B cell (primary cell): ENCODE measurements at regions not wholly inside any gene's neighbourhood (a gene's known extent, or its start where the extent isn't known, plus 50 kb on each side); places are given as distances from the start of the nearest gene placed in this dataset.

Experiments
- ATAC-seq: fragments of 200-7000 bp; cut with Tn5 transposase; one replicate; pipeline ENCODE4 v1.10.0; 2021; ENCODE audit warnings: low read depth, mild to moderate bottlenecking, moderate number of reproducible peaks, moderate library complexity
- CTCF ChIA-PET: fragments of 350-600 bp; sonication (Branson Sonifier 250); formaldehyde crosslinking; loops from one replicate; lab custom pipeline; 2021; ENCODE audit warnings: antibody characterized with exemption, inconsistent platforms; lab: Charles Lee
- POLR2A ChIA-PET: fragments of 350-600 bp; sonication (Branson Sonifier 250); formaldehyde crosslinking; loops from one replicate; lab custom pipeline; 2021; ENCODE audit warnings: antibody characterized with exemption; lab: Charles Lee
- DNase-seq: peaks from one replicate; pipeline ENCODE4 v3.0.0; 2013
- H2AFZ ChIP-seq: 2 replicates; pipeline ENCODE4 v1.6.1; 2012; ENCODE audit warnings: mild to moderate bottlenecking, low read depth, low read length; ENCODE audit not compliant: insufficient read depth, poor library complexity, severe bottlenecking
- H3K27ac ChIP-seq, 2 donors: 1 replicate in 1 of 2; 2 replicates in 1 of 2; pipeline ENCODE4 v1.5.1; 2012 to 2013; ENCODE audit warnings: low read length in 2 of 2, mild to moderate bottlenecking in 2 of 2, moderate library complexity in 1 of 2
- H3K27me3 ChIP-seq, 4 experiments: fragments of 200-600 bp in 1 of 4; sonication (generic) in 1 of 4; replicated peaks in 1 of 4; 1 replicate in 2 of 4; 2 replicates in 2 of 4; pipeline versions ENCODE4 v1.6.1 to v1.7.0; 2013 to 2016; ENCODE audit warnings: low read length in 3 of 4, mild to moderate bottlenecking in 2 of 4, mixed read lengths in 1 of 4, moderate library complexity in 1 of 4; ENCODE audit not compliant: insufficient read depth in 4 of 4, control insufficient read depth in 3 of 4; ENCODE audit errors: control extremely low read depth in 1 of 4
- H3K36me3 ChIP-seq, 2 experiments: replicated peaks in 1 of 2; 1 replicate in 1 of 2; 2 replicates in 1 of 2; pipeline versions ENCODE4 v1.6.1 to v1.7.1; 2013; ENCODE audit warnings: low read length in 1 of 2; ENCODE audit not compliant: insufficient read depth in 2 of 2, control insufficient read depth in 1 of 2; ENCODE audit errors: control extremely low read depth in 1 of 2, extremely low read depth in 1 of 2
- H3K4me1 ChIP-seq, 2 donors: fragments of 200-600 bp in 1 of 2; sonication (generic) in 1 of 2; 1 replicate in 1 of 2; 2 replicates in 1 of 2; pipeline versions ENCODE4 v1.5.1 to v1.6.1; 2013 to 2017; ENCODE audit warnings: low read length in 2 of 2; ENCODE audit not compliant: control insufficient read depth in 2 of 2, insufficient read depth in 2 of 2
- H3K4me2 ChIP-seq: replicated peaks from 2 replicates; pipeline ENCODE3; 2012; ENCODE audit warnings: mild to moderate bottlenecking, low read depth, low read length; ENCODE audit not compliant: poor library complexity, severe bottlenecking
- H3K4me3 ChIP-seq, 5 experiments: fragments of 200-600 bp in 1 of 5; sonication (generic) in 1 of 5; 1 replicate in 3 of 5; 2 replicates in 2 of 5; pipeline versions ENCODE4 v1.5.1 to v1.7.0; 2011 to 2016; ENCODE audit warnings: low read length in 4 of 5, mild to moderate bottlenecking in 4 of 5, low read depth in 2 of 5, control low read depth in 1 of 5, moderate library complexity in 1 of 5; ENCODE audit not compliant: insufficient read depth in 1 of 5; ENCODE audit errors: control extremely low read depth in 1 of 5, extremely low read depth in 1 of 5
- H3K79me2 ChIP-seq: fragments of 200-600 bp; sonication (generic); one replicate; pipeline ENCODE4 v1.6.0; 2016; ENCODE audit warnings: low read length; ENCODE audit not compliant: control insufficient read depth, insufficient read depth
- H3K9ac ChIP-seq: fragments of 200-600 bp; sonication (generic); 2 replicates; pipeline ENCODE4 v1.6.1; 2017; ENCODE audit warnings: mild to moderate bottlenecking, low read length, moderate library complexity
- H3K9me3 ChIP-seq, 3 donors: one replicate each; pipeline versions ENCODE4 v1.6.1 to v1.7.1; 2013; ENCODE audit warnings: low read length in 2 of 3; ENCODE audit not compliant: control insufficient read depth in 2 of 3, insufficient read depth in 1 of 3; ENCODE audit errors: control extremely low read depth in 1 of 3
- H4K20me1 ChIP-seq: 2 replicates; pipeline ENCODE4 v1.6.0; 2012; ENCODE audit warnings: mild to moderate bottlenecking, low read length; ENCODE audit not compliant: insufficient read depth, control insufficient read depth, poor library complexity, severe bottlenecking
- H3K27ac Mint-ChIP-seq: one replicate; pipeline ENCODE4 v1.8.0; 2021; ENCODE audit warnings: mixed read lengths
- H3K27me3 Mint-ChIP-seq: one replicate; pipeline ENCODE4 v1.8.0; 2021; ENCODE audit warnings: mixed read lengths
- H3K4me1 Mint-ChIP-seq: one replicate; pipeline ENCODE4 v1.8.0; 2021; ENCODE audit warnings: mixed read lengths
- H3K4me3 Mint-ChIP-seq: one replicate; pipeline ENCODE4 v1.8.0; 2021; ENCODE audit warnings: mixed read lengths
- H3K9me3 Mint-ChIP-seq: one replicate; pipeline ENCODE4 v1.8.0; 2022; ENCODE audit warnings: mixed read lengths; ENCODE audit not compliant: insufficient read depth
- CTCF ChIP-seq: fragments of 200-600 bp; IDR thresholded peaks from one replicate; pipeline ENCODE4 v1.8.0; 2022; ENCODE audit warnings: antibody characterized with exemption, mild to moderate bottlenecking
- EZH2 ChIP-seq: IDR thresholded peaks from 2 replicates; pipeline ENCODE4 v1.6.1; 2012; ENCODE audit warnings: borderline replicate concordance, low read depth, mild to moderate bottlenecking, moderate library complexity, low read length; ENCODE audit not compliant: insufficient read depth, poor library complexity, severe bottlenecking
- WGBS: methylation state at CpG from one replicate; pipeline ENCODE4 v1.1.5; 2013; ENCODE audit warnings: missing lambda C conversion rate; ENCODE audit not compliant: insufficient coverage; 5-methylcytosine and 5-hydroxymethylcytosine counted together
- intact Hi-C: fragments of 100-400 bp; cut with micrococcal nuclease; formaldehyde crosslinking; loops from one replicate; pipeline ENCODE4 v1.10.0; 2022

DNA sequence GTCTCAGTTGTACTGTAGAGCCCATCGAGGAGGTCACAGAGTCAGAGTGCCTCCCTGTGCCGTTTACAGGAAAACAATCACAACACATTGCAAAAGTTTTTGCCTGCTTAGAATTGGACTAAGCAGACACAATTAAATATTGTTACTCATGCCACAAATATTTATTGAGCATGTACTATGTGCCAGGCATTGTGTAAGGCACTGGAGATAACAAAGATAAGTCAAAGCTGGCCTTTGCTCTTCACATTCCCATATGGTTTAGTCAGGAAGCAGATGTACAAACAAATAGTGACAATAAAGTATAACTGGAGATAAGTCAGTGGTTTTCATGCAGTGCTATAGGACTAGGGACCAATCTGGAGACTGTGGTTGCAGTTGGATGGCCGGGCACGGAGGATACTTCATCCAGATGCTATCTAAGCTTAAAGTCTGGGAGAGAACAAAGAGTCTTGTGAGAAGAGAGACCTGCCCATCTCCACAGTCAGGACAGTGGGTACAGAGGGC, 550.7 kb downstream of the INSC start:
- intact Hi-C loops, result no loop called here
- H3K4me2 ChIP-seq, result no peak overlapping the region
- Mint-ChIP-seq H3K9me3 (no peaks in the 10 kb centered on the region), H3K4me1 (no peaks in the 10 kb centered on the region), H3K27ac (no peak overlapping the region), H3K27me3 (no peaks in the 10 kb centered on the region), H3K4me3 (no peak overlapping the region)
- CTCF ChIA-PET, result no interaction called here
- TF ChIP-seq EZH2, result no peak
- no peak for TF ChIP-seq CTCF
- H4K20me1 ChIP-seq, result no peaks in the 10 kb centered on the region
- H3K27ac ChIP-seq, result no peak overlapping the region
- H3K9me3 ChIP-seq, result peaks cover 0 to 9% (median 0%) of the 10 kb centered on the region in 3 donors
- H3K4me1 ChIP-seq, result no peaks in the 10 kb centered on the region
- DNase-seq (no peak), ATAC-seq (no peak)
- WGBS, result 90% methylated on average over 4 of the region's 4 CpGs
- no peak overlapping the region for H3K4me3 ChIP-seq
- H3K36me3 ChIP-seq, result no peaks in the 10 kb centered on the region
- H3K79me2 ChIP-seq, result no peaks in the 10 kb centered on the region
- H2AFZ ChIP-seq, result no peak overlapping the region
- POLR2A ChIA-PET, result no interaction called here
- H3K27me3 ChIP-seq, result no peaks in the 10 kb centered on the region
- H3K9ac ChIP-seq, result no peak overlapping the region

DNA sequence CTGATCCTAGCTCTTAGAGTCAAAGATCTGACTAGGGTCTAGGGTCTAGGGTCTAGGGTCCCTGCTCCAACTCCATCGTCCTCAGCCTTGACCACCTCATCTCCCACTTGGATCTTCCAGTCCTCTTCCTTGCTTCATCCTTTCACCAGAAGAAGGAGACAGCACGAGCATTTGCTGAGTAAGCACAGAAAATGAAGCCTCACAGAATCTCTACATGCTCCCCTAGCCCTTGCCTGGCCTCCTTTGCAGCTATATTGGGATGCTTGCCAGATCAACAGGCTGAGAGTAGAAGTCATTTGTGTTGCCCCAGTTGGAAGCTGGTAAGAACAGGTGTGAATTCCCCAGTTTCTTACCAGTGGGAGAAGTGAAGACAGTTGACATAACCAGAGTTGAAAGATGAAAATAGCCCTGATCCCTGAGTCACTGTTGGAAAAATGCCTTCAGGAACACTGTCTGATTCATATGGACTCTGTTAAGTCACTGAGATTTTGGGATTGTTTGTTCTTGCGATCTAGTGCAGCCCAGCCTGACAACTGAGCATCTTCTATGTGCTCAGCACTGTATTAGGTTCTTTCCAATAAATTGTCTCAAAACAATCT, 552.5 kb downstream of the INSC start:
- Histone ChIP-seq H3K27me3 (peaks cover 0 to 3% (median 0%) of the 10 kb centered on the region in 4 experiments), H3K79me2 (no peaks in the 10 kb centered on the region), H3K9me3 (peaks cover 0 to 9% (median 0%) of the 10 kb centered on the region in 3 donors), H3K4me1 (no peaks in the 10 kb centered on the region), H4K20me1 (no peaks in the 10 kb centered on the region), H3K9ac (no peak overlapping the region), H3K4me2 (no peak overlapping the region), H2AFZ (no peak overlapping the region), H3K4me3 (no peak overlapping the region), H3K27ac (no peak overlapping the region), H3K36me3 (no peaks in the 10 kb centered on the region)
- Mint-ChIP-seq H3K27ac (no peak overlapping the region), H3K9me3 (no peaks in the 10 kb centered on the region), H3K4me3 (no peak overlapping the region), H3K27me3 (no peaks in the 10 kb centered on the region), H3K4me1 (no peaks in the 10 kb centered on the region)
- ATAC-seq (no peak), DNase-seq (no peak)
- intact Hi-C loops, result no loop called here
- CTCF ChIA-PET, result no interaction called here
- POLR2A ChIA-PET, result no interaction called here
- 71% methylated on average over 1 of the region's 3 CpGs for WGBS
- TF ChIP-seq EZH2, result no peak
- no peak for TF ChIP-seq CTCF
